ENCODE measurements at regions not wholly inside any gene's neighbourhood (a gene's known extent, or its start where the extent isn't known, plus 50 kb on each side); places are given as distances from the start of the nearest gene placed in this dataset.

GRCh38 chr14:84129007-84129406, 1400.9 kb upstream of the FLRT2 start:
- no peak overlapping the region for H3K9ac ChIP-seq (ENCODE audit: low read depth, low read length)
- no peak overlapping the region for H3K4me3 ChIP-seq (ENCODE audit: low read depth in 1 of 2, low read length in 2 of 2)
- no peaks in the 10 kb centered on the region for H4K20me1 ChIP-seq (ENCODE audit: insufficient read depth, low read length)
- H2AFZ ChIP-seq (ENCODE audit: low read depth, low read length): no peak overlapping the region
- H3K27ac ChIP-seq (ENCODE audit: low read length): no peak overlapping the region
- H3K27me3 ChIP-seq (ENCODE audit: insufficient read depth, low read length, poor library complexity): no peaks in the 10 kb centered on the region
- no peak overlapping the region for H3K4me2 ChIP-seq (ENCODE audit: insufficient read depth, low read length)
- no peaks in the 10 kb centered on the region for H3K9me3 ChIP-seq (ENCODE audit: insufficient read depth, low read length, severe bottlenecking)
- ATAC-seq (ENCODE audit: insufficient read depth, low read depth) (no peak), DNase-seq (no peak)
- H3K36me3 ChIP-seq (ENCODE audit: insufficient read depth, low read length): no peaks in the 10 kb centered on the region
- H3K4me1 ChIP-seq (ENCODE audit: insufficient read depth, low read length): no peaks in the 10 kb centered on the region
- TF ChIP-seq, protein P1, sequence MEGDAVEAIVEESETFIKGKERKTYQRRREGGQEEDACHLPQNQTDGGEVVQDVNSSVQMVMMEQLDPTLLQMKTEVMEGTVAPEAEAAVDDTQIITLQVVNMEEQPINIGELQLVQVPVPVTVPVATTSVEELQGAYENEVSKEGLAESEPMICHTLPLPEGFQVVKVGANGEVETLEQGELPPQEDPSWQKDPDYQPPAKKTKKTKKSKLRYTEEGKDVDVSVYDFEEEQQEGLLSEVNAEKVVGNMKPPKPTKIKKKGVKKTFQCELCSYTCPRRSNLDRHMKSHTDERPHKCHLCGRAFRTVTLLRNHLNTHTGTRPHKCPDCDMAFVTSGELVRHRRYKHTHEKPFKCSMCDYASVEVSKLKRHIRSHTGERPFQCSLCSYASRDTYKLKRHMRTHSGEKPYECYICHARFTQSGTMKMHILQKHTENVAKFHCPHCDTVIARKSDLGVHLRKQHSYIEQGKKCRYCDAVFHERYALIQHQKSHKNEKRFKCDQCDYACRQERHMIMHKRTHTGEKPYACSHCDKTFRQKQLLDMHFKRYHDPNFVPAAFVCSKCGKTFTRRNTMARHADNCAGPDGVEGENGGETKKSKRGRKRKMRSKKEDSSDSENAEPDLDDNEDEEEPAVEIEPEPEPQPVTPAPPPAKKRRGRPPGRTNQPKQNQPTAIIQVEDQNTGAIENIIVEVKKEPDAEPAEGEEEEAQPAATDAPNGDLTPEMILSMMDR (IDR thresholded peaks at IDR 0.05; ENCODE audit: borderline replicate concordance, extremely low read depth, low read length, poor library complexity, severe bottlenecking): no peak
- TF ChIP-seq EZH2 (IDR thresholded peaks at IDR 0.05; ENCODE audit: borderline replicate concordance, low read depth, low read length, severe bottlenecking): no peak
- no peaks in the 10 kb centered on the region for H3K79me2 ChIP-seq (ENCODE audit: insufficient read depth, low read length)

DNA sequence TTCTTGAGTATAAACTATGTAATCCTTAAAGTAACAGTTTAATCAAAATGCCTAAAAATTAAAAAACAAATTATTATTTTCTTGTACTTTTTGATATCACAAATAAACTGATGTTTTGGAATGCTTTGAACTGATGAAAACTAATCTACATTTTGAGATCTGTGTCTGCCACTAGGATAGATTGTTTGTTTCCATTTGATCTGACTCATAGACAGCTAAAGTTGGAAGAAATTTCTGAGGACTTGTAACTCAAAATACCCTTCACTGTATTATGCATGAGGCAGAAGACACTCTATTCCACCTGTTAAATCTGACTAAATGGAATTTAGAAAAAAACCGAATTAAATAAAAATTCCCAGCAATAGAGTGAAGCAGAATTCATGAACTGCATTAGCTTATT, 1400.0 kb upstream of the FLRT2 start:
- no peak overlapping the region for H3K4me3 ChIP-seq (ENCODE audit: low read depth in 1 of 2, low read length in 2 of 2)
- ATAC-seq (ENCODE audit: insufficient read depth, low read depth): no peak
- no peaks in the 10 kb centered on the region for H3K4me1 ChIP-seq (ENCODE audit: insufficient read depth, low read length)
- no peak overlapping the region for H3K9ac ChIP-seq (ENCODE audit: low read depth, low read length)
- H4K20me1 ChIP-seq (ENCODE audit: insufficient read depth, low read length): no peaks in the 10 kb centered on the region
- DNase-seq: no peak
- no peaks in the 10 kb centered on the region for H3K79me2 ChIP-seq (ENCODE audit: insufficient read depth, low read length)
- H3K27me3 ChIP-seq (ENCODE audit: insufficient read depth, low read length, poor library complexity): no peaks in the 10 kb centered on the region
- H3K27ac ChIP-seq (ENCODE audit: low read length): no peak overlapping the region
- no peak overlapping the region for H2AFZ ChIP-seq (ENCODE audit: low read depth, low read length)
- H3K4me2 ChIP-seq (ENCODE audit: insufficient read depth, low read length): no peak overlapping the region
- TF ChIP-seq, protein P1 (IDR thresholded peaks at IDR 0.05; ENCODE audit: borderline replicate concordance, extremely low read depth, low read length, poor library complexity, severe bottlenecking): no peak
- TF ChIP-seq EZH2 (IDR thresholded peaks at IDR 0.05; ENCODE audit: borderline replicate concordance, low read depth, low read length, severe bottlenecking): no peak
- H3K36me3 ChIP-seq (ENCODE audit: insufficient read depth, low read length): no peaks in the 10 kb centered on the region
- H3K9me3 ChIP-seq (ENCODE audit: insufficient read depth, low read length, severe bottlenecking): no peaks in the 10 kb centered on the region

DNA sequence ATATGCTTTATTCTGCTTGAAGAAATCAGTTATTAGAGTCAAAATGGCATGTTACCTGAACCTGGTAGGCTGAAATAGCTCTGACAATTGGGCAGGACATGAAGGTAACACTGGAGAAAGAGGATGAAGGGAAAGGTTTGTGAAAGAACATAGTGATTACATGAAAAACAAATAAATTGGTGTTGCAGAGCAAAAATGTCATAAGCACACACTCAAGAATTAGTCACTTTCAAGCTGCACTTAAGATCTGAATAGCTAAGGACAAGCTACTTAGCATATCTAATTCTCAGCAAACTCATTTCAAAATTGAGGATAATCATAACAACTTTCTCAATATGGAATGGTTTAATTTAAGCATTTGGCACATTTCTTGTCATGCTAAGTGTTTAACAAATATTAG, 1398.0 kb upstream of the FLRT2 start:
- no peak overlapping the region for H3K9ac ChIP-seq (ENCODE audit: low read depth, low read length)
- H3K4me2 ChIP-seq (ENCODE audit: insufficient read depth, low read length): no peak overlapping the region
- ATAC-seq (ENCODE audit: insufficient read depth, low read depth): no peak
- H4K20me1 ChIP-seq (ENCODE audit: insufficient read depth, low read length): no peaks in the 10 kb centered on the region
- no peaks in the 10 kb centered on the region for H3K79me2 ChIP-seq (ENCODE audit: insufficient read depth, low read length)
- H2AFZ ChIP-seq (ENCODE audit: low read depth, low read length): no peak overlapping the region
- DNase-seq: no peak
- H3K27me3 ChIP-seq (ENCODE audit: insufficient read depth, low read length, poor library complexity): no peaks in the 10 kb centered on the region
- no peaks in the 10 kb centered on the region for H3K9me3 ChIP-seq (ENCODE audit: insufficient read depth, low read length, severe bottlenecking)
- TF ChIP-seq EZH2 (IDR thresholded peaks at IDR 0.05; ENCODE audit: borderline replicate concordance, low read depth, low read length, severe bottlenecking): no peak
- TF ChIP-seq, protein P1 (IDR thresholded peaks at IDR 0.05; ENCODE audit: borderline replicate concordance, extremely low read depth, low read length, poor library complexity, severe bottlenecking): no peak
- no peaks in the 10 kb centered on the region for H3K36me3 ChIP-seq (ENCODE audit: insufficient read depth, low read length)
- H3K4me3 ChIP-seq (ENCODE audit: low read depth in 1 of 2, low read length in 2 of 2): no peak overlapping the region
- no peaks in the 10 kb centered on the region for H3K4me1 ChIP-seq (ENCODE audit: insufficient read depth, low read length)
- no peak overlapping the region for H3K27ac ChIP-seq (ENCODE audit: low read length)

DNA sequence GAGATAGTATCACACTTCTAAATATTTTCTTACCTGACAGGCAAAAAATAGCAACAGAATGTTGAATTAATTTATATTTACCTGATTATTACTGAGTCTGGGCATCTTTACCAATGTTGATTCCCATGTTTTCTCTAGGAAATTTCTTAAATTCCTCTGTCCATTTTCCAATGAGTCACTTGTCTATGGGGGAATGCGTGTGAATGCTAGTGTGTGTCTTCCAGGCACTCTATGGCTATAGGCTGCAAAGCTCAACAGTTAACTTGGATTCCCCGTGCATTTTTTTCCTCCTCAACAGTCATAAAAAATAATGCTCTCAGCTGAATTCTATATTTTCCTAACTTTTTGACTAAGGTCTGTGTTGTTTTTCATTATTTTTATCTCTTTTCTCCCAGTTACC, 1385.8 kb upstream of the FLRT2 start:
- Histone ChIP-seq H4K20me1 (ENCODE audit: insufficient read depth, low read length) (no peaks in the 10 kb centered on the region), H3K9ac (ENCODE audit: low read depth, low read length) (no peak overlapping the region), H3K4me1 (ENCODE audit: insufficient read depth, low read length) (no peaks in the 10 kb centered on the region), H3K27ac (ENCODE audit: low read length) (no peak overlapping the region), H3K4me3 (ENCODE audit: low read depth in 1 of 2, low read length in 2 of 2) (no peak overlapping the region), H3K27me3 (ENCODE audit: insufficient read depth, low read length, poor library complexity) (no peaks in the 10 kb centered on the region), H3K79me2 (ENCODE audit: insufficient read depth, low read length) (no peaks in the 10 kb centered on the region), H3K4me2 (ENCODE audit: insufficient read depth, low read length) (no peak overlapping the region), H3K36me3 (ENCODE audit: insufficient read depth, low read length) (no peaks in the 10 kb centered on the region), H2AFZ (ENCODE audit: low read depth, low read length) (no peak overlapping the region), H3K9me3 (ENCODE audit: insufficient read depth, low read length, severe bottlenecking) (no peaks in the 10 kb centered on the region)
- ATAC-seq (ENCODE audit: insufficient read depth, low read depth) (no peak), DNase-seq (no peak)
- TF ChIP-seq, protein P1 (IDR thresholded peaks at IDR 0.05; ENCODE audit: borderline replicate concordance, extremely low read depth, low read length, poor library complexity, severe bottlenecking): no peak
- no peak for TF ChIP-seq EZH2 (IDR thresholded peaks at IDR 0.05; ENCODE audit: borderline replicate concordance, low read depth, low read length, severe bottlenecking)

Data from DND-41 (cell line).